ENCODE measurements at regions not wholly inside any gene's neighbourhood (a gene's known extent, or its start where the extent isn't known, plus 50 kb on each side); places are given as distances from the start of the nearest gene placed in this dataset.
A peak's percentile ranks its signal among the peaks of the same experiment; 100 is the strongest.
"Not testable (repeated sequence)": the region's sequence is repeated elsewhere in the genome, so short reads cannot be mapped to it uniquely, and the experiment has no call there.

- no peak for DNase-seq (ENCODE audit: low read depth)
Observed at GRCh38 chr11:87970762-87971161, 204.5 kb downstream of the RAB38 start.

GRCh38 chr11:87967459-87967858, 207.8 kb downstream of the RAB38 start:
- no peak for DNase-seq (ENCODE audit: low read depth)

- DNase-seq (ENCODE audit: low read depth) = no peak
Observed at GRCh38 chr11:87966694-87967093, 208.5 kb downstream of the RAB38 start.

GRCh38 chr11:87966216-87966615, 209.0 kb downstream of the RAB38 start:
- no peak for DNase-seq (ENCODE audit: low read depth)

GRCh38 chr11:87961606-87962005, 213.6 kb downstream of the RAB38 start:
- DNase-seq (ENCODE audit: low read depth) = peak; percentile 29

GRCh38 chr11:87957961-87958360, 217.3 kb downstream of the RAB38 start:
- no peak for DNase-seq (ENCODE audit: low read depth)

- DNase-seq (ENCODE audit: low read depth) = no peak
Observed at GRCh38 chr11:87954476-87954875, 220.8 kb downstream of the RAB38 start.

- no peak for DNase-seq (ENCODE audit: low read depth)
Observed at GRCh38 chr11:87942786-87943185, 232.5 kb downstream of the RAB38 start.

GRCh38 chr11:87934182-87934581, 241.1 kb downstream of the RAB38 start:
- no peak for DNase-seq (ENCODE audit: low read depth)

- DNase-seq (ENCODE audit: low read depth) = peak; percentile 80
Observed at GRCh38 chr11:87926250-87926970, 248.8 kb downstream of the RAB38 start.

GRCh38 chr11:87924125-87924524, 251.1 kb downstream of the RAB38 start:
- DNase-seq (ENCODE audit: low read depth) = no peak

- DNase-seq (ENCODE audit: low read depth) = no peak
Observed at GRCh38 chr11:87917111-87917510, 258.1 kb downstream of the RAB38 start.

- no peak for DNase-seq (ENCODE audit: low read depth)
Observed at GRCh38 chr11:87909178-87909577, 266.1 kb downstream of the RAB38 start.

GRCh38 chr11:87908086-87908485, 267.2 kb downstream of the RAB38 start:
- no peak for DNase-seq (ENCODE audit: low read depth)

- DNase-seq (ENCODE audit: low read depth) = no peak
Observed at GRCh38 chr11:87903345-87903744, 271.9 kb downstream of the RAB38 start.

- peak; percentile 47 for DNase-seq (ENCODE audit: low read depth)
Observed at GRCh38 chr11:87901341-87901740, 273.9 kb downstream of the RAB38 start.

- DNase-seq (ENCODE audit: low read depth) = no peak
Observed at GRCh38 chr11:87897921-87898320, 277.3 kb downstream of the RAB38 start.

GRCh38 chr11:87897071-87897470, 278.2 kb downstream of the RAB38 start:
- no peak for DNase-seq (ENCODE audit: low read depth)

GRCh38 chr11:87894961-87895360, 280.3 kb downstream of the RAB38 start:
- no peak for DNase-seq (ENCODE audit: low read depth)

GRCh38 chr11:87892291-87892690, 283.0 kb downstream of the RAB38 start:
- no peak for DNase-seq (ENCODE audit: low read depth)

GRCh38 chr11:87889126-87889525, 286.1 kb downstream of the RAB38 start:
- peak; percentile 21 for DNase-seq (ENCODE audit: low read depth)

GRCh38 chr11:87885084-87885483, 290.2 kb downstream of the RAB38 start:
- DNase-seq (ENCODE audit: low read depth) = not testable (repeated sequence)

- peak; percentile 78 for DNase-seq (ENCODE audit: low read depth)
Observed at GRCh38 chr11:87879118-87879517, 296.1 kb downstream of the RAB38 start.

- DNase-seq (ENCODE audit: low read depth) = peak; percentile 71
Observed at GRCh38 chr11:87878373-87878825, 296.8 kb downstream of the RAB38 start.
